OCI-LY7 (cell line): ENCODE measurements at regions not wholly inside any gene's neighbourhood (a gene's known extent, or its start where the extent isn't known, plus 50 kb on each side); places are given as distances from the start of the nearest gene placed in this dataset.
"Not testable (repeated sequence)": the region's sequence is repeated elsewhere in the genome, so short reads cannot be mapped to it uniquely, and the experiment has no call there.

Experiments used
- BruUV-seq: library from RNA; stranded (reverse); fragments of 400-500 nt; replicated peaks from 2 replicates; lab custom pipeline; 2021; lab: Mats Ljungman, UMichigan
- CTCF ChIA-PET: fragments of 300-600 bp; sonication (Branson Sonifier 250); formaldehyde crosslinking; loops from one replicate; lab custom pipeline; 2022; ENCODE audit warnings: antibody characterized with exemption; ENCODE audit not compliant: unreplicated experiment; lab: Charles Lee
- POLR2A ChIA-PET: fragments of 300-600 bp; sonication (Branson Sonifier 250); formaldehyde crosslinking; loops from one replicate; lab custom pipeline; 2022; ENCODE audit warnings: antibody characterized with exemption; lab: Charles Lee
- DNase-seq: peaks from one replicate; pipeline ENCODE4 v3.0.0-alpha.2; 2015; ENCODE audit warnings: low spot score
- H2AFZ ChIP-seq: fragments of 200-600 bp; sonication (generic), shearing (Covaris generic); 2 replicates; pipeline ENCODE4 v1.6.1; 2014; ENCODE audit warnings: mild to moderate bottlenecking, antibody characterized with exemption, low read length, moderate library complexity
- H3K27ac ChIP-seq: fragments of 200-600 bp; sonication (generic); 2 replicates; pipeline ENCODE4 v1.5.1; 2014; ENCODE audit warnings: mixed run types, low read depth, mild to moderate bottlenecking, moderate library complexity, low read length, inconsistent platforms; ENCODE audit not compliant: poor library complexity, severe bottlenecking
- H3K36me3 ChIP-seq: fragments of 200-600 bp; sonication (generic); 2 replicates; pipeline ENCODE4 v1.6.1; 2014; ENCODE audit warnings: mild to moderate bottlenecking, antibody characterized with exemption, low read length, moderate library complexity, mixed read lengths; ENCODE audit not compliant: insufficient read depth
- H3K4me1 ChIP-seq: fragments of 200-600 bp; sonication (generic); 2 replicates; pipeline ENCODE4 v1.5.1; 2014; ENCODE audit warnings: mild to moderate bottlenecking, low read length; ENCODE audit not compliant: insufficient read depth, poor library complexity, severe bottlenecking
- H3K4me2 ChIP-seq: fragments of 200-600 bp; sonication (generic); 2 replicates; pipeline ENCODE4 v1.6.1; 2014; ENCODE audit warnings: mild to moderate bottlenecking, low read length
- H3K4me3 ChIP-seq: fragments of 200-600 bp; sonication (generic); 2 replicates; pipeline ENCODE4 v1.5.1; 2014; ENCODE audit warnings: mild to moderate bottlenecking, low read depth, low read length; ENCODE audit not compliant: poor library complexity, severe bottlenecking
- H3K79me2 ChIP-seq: fragments of 200-600 bp; sonication (generic); 2 replicates; pipeline ENCODE4 v1.6.1; 2016; ENCODE audit warnings: low read depth, mild to moderate bottlenecking, low read length, moderate library complexity, mixed read lengths; ENCODE audit not compliant: insufficient read depth
- H3K9me2 ChIP-seq: fragments of 200-600 bp; sonication (generic); 2 replicates; pipeline ENCODE4 v1.6.1; 2016; ENCODE audit warnings: mild to moderate bottlenecking, low read length, mixed read lengths; ENCODE audit not compliant: insufficient read depth
- H3K9me3 ChIP-seq: fragments of 200-600 bp; sonication (generic); 2 replicates; pipeline ENCODE4 v1.6.1; 2014; ENCODE audit warnings: mild to moderate bottlenecking, mixed run types, low read length, mixed read lengths
- H4K20me1 ChIP-seq: fragments of 200-600 bp; sonication (generic); 2 replicates; pipeline ENCODE4 v1.6.1; 2014; ENCODE audit warnings: mild to moderate bottlenecking, antibody characterized with exemption, low read length, moderate library complexity, mixed read lengths; ENCODE audit not compliant: insufficient read depth
- intact Hi-C: fragments of 100-400 bp; cut with micrococcal nuclease; formaldehyde crosslinking; loops from one replicate; pipeline ENCODE4 v1.10.0; 2022; ENCODE audit not compliant: unreplicated experiment

- BruUV-seq, H3K9me2 ChIP-seq, H3K27ac ChIP-seq, H4K20me1 ChIP-seq, H3K36me3 ChIP-seq, CTCF ChIA-PET, H3K9me3 ChIP-seq, DNase-seq, H3K4me3 ChIP-seq, H3K4me2 ChIP-seq, intact Hi-C loops, H3K4me1 ChIP-seq, POLR2A ChIA-PET, H2AFZ ChIP-seq, H3K79me2 ChIP-seq: not testable (repeated sequence)
These were observed 164.1 kb upstream of the PLGLB2 start for GRCh38 chr2:87583803-87584202.

GRCh38 chr2:87584268-87584906, 163.5 kb upstream of the PLGLB2 start:
- H4K20me1 ChIP-seq, H3K4me2 ChIP-seq, DNase-seq, H3K9me3 ChIP-seq, H3K27ac ChIP-seq, H3K36me3 ChIP-seq, H2AFZ ChIP-seq, H3K79me2 ChIP-seq, intact Hi-C loops, H3K9me2 ChIP-seq, POLR2A ChIA-PET, H3K4me1 ChIP-seq, CTCF ChIA-PET, BruUV-seq, H3K4me3 ChIP-seq: not testable (repeated sequence)

- H3K9me2 ChIP-seq, DNase-seq, H3K4me3 ChIP-seq, H4K20me1 ChIP-seq, H3K27ac ChIP-seq, H3K36me3 ChIP-seq, H3K4me1 ChIP-seq, POLR2A ChIA-PET, H3K4me2 ChIP-seq, H3K9me3 ChIP-seq, H2AFZ ChIP-seq, BruUV-seq, CTCF ChIA-PET, intact Hi-C loops, H3K79me2 ChIP-seq: not testable (repeated sequence)
These were observed 160.0 kb upstream of the PLGLB2 start for GRCh38 chr2:87587934-87588333.

- H3K36me3 ChIP-seq, intact Hi-C loops, CTCF ChIA-PET: not testable (repeated sequence)
These were observed 154.9 kb upstream of the PLGLB2 start for GRCh38 chr2:87592974-87593373.

GRCh38 chr2:87593784-87594610, 153.9 kb upstream of the PLGLB2 start:
- H3K79me2 ChIP-seq, BruUV-seq, H3K4me2 ChIP-seq, H3K36me3 ChIP-seq, POLR2A ChIA-PET, H2AFZ ChIP-seq, H3K27ac ChIP-seq, H3K9me3 ChIP-seq, H3K4me1 ChIP-seq, DNase-seq, intact Hi-C loops, H3K9me2 ChIP-seq, H3K4me3 ChIP-seq, H4K20me1 ChIP-seq, CTCF ChIA-PET: not testable (repeated sequence)

More at GRCh38 chr2:87592974-87593373, 154.9 kb upstream of the PLGLB2 start:
- H3K4me1 ChIP-seq, H4K20me1 ChIP-seq, POLR2A ChIA-PET, DNase-seq, H3K9me2 ChIP-seq, H3K4me2 ChIP-seq, H2AFZ ChIP-seq, H3K79me2 ChIP-seq, H3K27ac ChIP-seq, H3K4me3 ChIP-seq, BruUV-seq, H3K9me3 ChIP-seq: not testable (repeated sequence)

- H3K4me1 ChIP-seq, H3K27ac ChIP-seq, H2AFZ ChIP-seq, H3K4me2 ChIP-seq, H3K9me3 ChIP-seq, H3K9me2 ChIP-seq, H3K36me3 ChIP-seq, CTCF ChIA-PET, DNase-seq, H4K20me1 ChIP-seq, H3K79me2 ChIP-seq, POLR2A ChIA-PET, intact Hi-C loops, BruUV-seq, H3K4me3 ChIP-seq: not testable (repeated sequence)
These were observed 153.3 kb upstream of the PLGLB2 start for GRCh38 chr2:87594611-87594992.
